ENCODE measurements at regions not wholly inside any gene's neighbourhood (a gene's known extent, or its start where the extent isn't known, plus 50 kb on each side); places are given as distances from the start of the nearest gene placed in this dataset.
"Not testable (repeated sequence)": the region's sequence is repeated elsewhere in the genome, so short reads cannot be mapped to it uniquely, and the experiment has no call there.

GRCh38 chr7:67620216-67620933, 623.7 kb downstream of the TYW1 start:
- H3K4me1 ChIP-seq (ENCODE audit: control insufficient read depth, insufficient read depth, low read length, poor library complexity, severe bottlenecking), result no peaks in the 10 kb centered on the region
- no peaks in the 10 kb centered on the region for H3K9me3 ChIP-seq (ENCODE audit: control insufficient read depth, low read length)
- DNase-seq, result no peak
- H3K4me3 ChIP-seq (ENCODE audit: insufficient read depth, low read depth, low read length, poor library complexity, severe bottlenecking), result no peak overlapping the region
- no peaks in the 10 kb centered on the region for H3K27me3 ChIP-seq (replicated peaks; ENCODE audit: control insufficient read depth, insufficient read depth, low read length, poor library complexity, severe bottlenecking)
- no peak overlapping the region for H3K27ac ChIP-seq (ENCODE audit: insufficient read depth, low read length, poor library complexity, severe bottlenecking)
- no peaks in the 10 kb centered on the region for H3K36me3 ChIP-seq (ENCODE audit: control insufficient read depth, insufficient read depth, low read length)

GRCh38 chr7:67621704-67622103, 625.1 kb downstream of the TYW1 start:
- H3K27ac ChIP-seq (ENCODE audit: insufficient read depth, low read length, poor library complexity, severe bottlenecking), result no peak overlapping the region

GRCh38 chr7:67625257-67625737, 628.7 kb downstream of the TYW1 start:
- no peaks in the 10 kb centered on the region for H3K9me3 ChIP-seq (ENCODE audit: control insufficient read depth, low read length)
- no peak for DNase-seq
- H3K4me3 ChIP-seq (ENCODE audit: insufficient read depth, low read depth, low read length, poor library complexity, severe bottlenecking), result no peak overlapping the region
- no peak overlapping the region for H3K27ac ChIP-seq (ENCODE audit: insufficient read depth, low read length, poor library complexity, severe bottlenecking)
- H3K27me3 ChIP-seq (replicated peaks; ENCODE audit: control insufficient read depth, insufficient read depth, low read length, poor library complexity, severe bottlenecking), result no peaks in the 10 kb centered on the region
- H3K4me1 ChIP-seq (ENCODE audit: control insufficient read depth, insufficient read depth, low read length, poor library complexity, severe bottlenecking), result no peaks in the 10 kb centered on the region
- no peaks in the 10 kb centered on the region for H3K36me3 ChIP-seq (ENCODE audit: control insufficient read depth, insufficient read depth, low read length)

More at GRCh38 chr7:67621704-67622103, 625.1 kb downstream of the TYW1 start:
- Histone ChIP-seq H3K27me3 (replicated peaks; ENCODE audit: control insufficient read depth, insufficient read depth, low read length, poor library complexity, severe bottlenecking) (no peaks in the 10 kb centered on the region), H3K36me3 (ENCODE audit: control insufficient read depth, insufficient read depth, low read length) (no peaks in the 10 kb centered on the region), H3K9me3 (ENCODE audit: control insufficient read depth, low read length) (no peaks in the 10 kb centered on the region), H3K4me3 (ENCODE audit: insufficient read depth, low read depth, low read length, poor library complexity, severe bottlenecking) (no peak overlapping the region), H3K4me1 (ENCODE audit: control insufficient read depth, insufficient read depth, low read length, poor library complexity, severe bottlenecking) (no peaks in the 10 kb centered on the region)
- DNase-seq, result no peak

GRCh38 chr7:67631476-67631875, 634.8 kb downstream of the TYW1 start:
- Histone ChIP-seq H3K4me3 (ENCODE audit: insufficient read depth, low read depth, low read length, poor library complexity, severe bottlenecking) (no peak overlapping the region), H3K9me3 (ENCODE audit: control insufficient read depth, low read length) (no peaks in the 10 kb centered on the region)
- no peak for DNase-seq

GRCh38 chr7:67635271-67635670, 638.6 kb downstream of the TYW1 start:
- Histone ChIP-seq H3K4me1 (ENCODE audit: control insufficient read depth, insufficient read depth, low read length, poor library complexity, severe bottlenecking) (no peaks in the 10 kb centered on the region), H3K27me3 (replicated peaks; ENCODE audit: control insufficient read depth, insufficient read depth, low read length, poor library complexity, severe bottlenecking) (no peaks in the 10 kb centered on the region), H3K36me3 (ENCODE audit: control insufficient read depth, insufficient read depth, low read length) (no peaks in the 10 kb centered on the region), H3K4me3 (ENCODE audit: insufficient read depth, low read depth, low read length, poor library complexity, severe bottlenecking) (no peak overlapping the region), H3K27ac (ENCODE audit: insufficient read depth, low read length, poor library complexity, severe bottlenecking) (no peak overlapping the region), H3K9me3 (ENCODE audit: control insufficient read depth, low read length) (no peaks in the 10 kb centered on the region)
- no peak for DNase-seq

More at GRCh38 chr7:67631476-67631875, 634.8 kb downstream of the TYW1 start:
- H3K36me3 ChIP-seq (ENCODE audit: control insufficient read depth, insufficient read depth, low read length), result no peaks in the 10 kb centered on the region
- no peak overlapping the region for H3K27ac ChIP-seq (ENCODE audit: insufficient read depth, low read length, poor library complexity, severe bottlenecking)
- H3K27me3 ChIP-seq (replicated peaks; ENCODE audit: control insufficient read depth, insufficient read depth, low read length, poor library complexity, severe bottlenecking), result no peaks in the 10 kb centered on the region
- no peaks in the 10 kb centered on the region for H3K4me1 ChIP-seq (ENCODE audit: control insufficient read depth, insufficient read depth, low read length, poor library complexity, severe bottlenecking)

GRCh38 chr7:67636348-67637022, 639.9 kb downstream of the TYW1 start:
- no peaks in the 10 kb centered on the region for H3K36me3 ChIP-seq (ENCODE audit: control insufficient read depth, insufficient read depth, low read length)

GRCh38 chr7:67637023-67637358, 640.4 kb downstream of the TYW1 start:
- no peaks in the 10 kb centered on the region for H3K36me3 ChIP-seq (ENCODE audit: control insufficient read depth, insufficient read depth, low read length)
- no peak overlapping the region for H3K27ac ChIP-seq (ENCODE audit: insufficient read depth, low read length, poor library complexity, severe bottlenecking)
- no peak for DNase-seq
- H3K4me3 ChIP-seq (ENCODE audit: insufficient read depth, low read depth, low read length, poor library complexity, severe bottlenecking), result no peak overlapping the region
- H3K9me3 ChIP-seq (ENCODE audit: control insufficient read depth, low read length), result no peaks in the 10 kb centered on the region
- no peaks in the 10 kb centered on the region for H3K27me3 ChIP-seq (replicated peaks; ENCODE audit: control insufficient read depth, insufficient read depth, low read length, poor library complexity, severe bottlenecking)
- H3K4me1 ChIP-seq (ENCODE audit: control insufficient read depth, insufficient read depth, low read length, poor library complexity, severe bottlenecking), result no peaks in the 10 kb centered on the region

More at GRCh38 chr7:67636348-67637022, 639.9 kb downstream of the TYW1 start:
- no peaks in the 10 kb centered on the region for H3K27me3 ChIP-seq (replicated peaks; ENCODE audit: control insufficient read depth, insufficient read depth, low read length, poor library complexity, severe bottlenecking)
- no peak overlapping the region for H3K27ac ChIP-seq (ENCODE audit: insufficient read depth, low read length, poor library complexity, severe bottlenecking)
- H3K4me3 ChIP-seq (ENCODE audit: insufficient read depth, low read depth, low read length, poor library complexity, severe bottlenecking), result no peak overlapping the region
- H3K9me3 ChIP-seq (ENCODE audit: control insufficient read depth, low read length), result no peaks in the 10 kb centered on the region
- no peak for DNase-seq
- H3K4me1 ChIP-seq (ENCODE audit: control insufficient read depth, insufficient read depth, low read length, poor library complexity, severe bottlenecking), result no peaks in the 10 kb centered on the region

- H3K9me3 ChIP-seq (ENCODE audit: control insufficient read depth, low read length); H3K27ac ChIP-seq (ENCODE audit: insufficient read depth, low read length, poor library complexity, severe bottlenecking); H3K4me1 ChIP-seq (ENCODE audit: control insufficient read depth, insufficient read depth, low read length, poor library complexity, severe bottlenecking); DNase-seq; H3K4me3 ChIP-seq (ENCODE audit: insufficient read depth, low read depth, low read length, poor library complexity, severe bottlenecking); H3K36me3 ChIP-seq (ENCODE audit: control insufficient read depth, insufficient read depth, low read length); H3K27me3 ChIP-seq (replicated peaks; ENCODE audit: control insufficient read depth, insufficient read depth, low read length, poor library complexity, severe bottlenecking): not testable (repeated sequence)
Measured at GRCh38 chr7:67642542-67642941, 645.9 kb downstream of the TYW1 start.

- no peak overlapping the region for H3K27ac ChIP-seq (ENCODE audit: insufficient read depth, low read length, poor library complexity, severe bottlenecking)
- DNase-seq, result no peak
- no peaks in the 10 kb centered on the region for H3K36me3 ChIP-seq (ENCODE audit: control insufficient read depth, insufficient read depth, low read length)
- H3K27me3 ChIP-seq (replicated peaks; ENCODE audit: control insufficient read depth, insufficient read depth, low read length, poor library complexity, severe bottlenecking), result no peaks in the 10 kb centered on the region
- H3K4me1 ChIP-seq (ENCODE audit: control insufficient read depth, insufficient read depth, low read length, poor library complexity, severe bottlenecking), result no peaks in the 10 kb centered on the region
- H3K9me3 ChIP-seq (ENCODE audit: control insufficient read depth, low read length), result no peaks in the 10 kb centered on the region
- H3K4me3 ChIP-seq (ENCODE audit: insufficient read depth, low read depth, low read length, poor library complexity, severe bottlenecking), result no peak overlapping the region
Measured at GRCh38 chr7:67644151-67644550, 647.5 kb downstream of the TYW1 start.

- Histone ChIP-seq H3K27me3 (replicated peaks; ENCODE audit: control insufficient read depth, insufficient read depth, low read length, poor library complexity, severe bottlenecking) (no peaks in the 10 kb centered on the region), H3K4me1 (ENCODE audit: control insufficient read depth, insufficient read depth, low read length, poor library complexity, severe bottlenecking) (no peaks in the 10 kb centered on the region), H3K36me3 (ENCODE audit: control insufficient read depth, insufficient read depth, low read length) (no peaks in the 10 kb centered on the region), H3K9me3 (ENCODE audit: control insufficient read depth, low read length) (no peaks in the 10 kb centered on the region), H3K4me3 (ENCODE audit: insufficient read depth, low read depth, low read length, poor library complexity, severe bottlenecking) (no peak overlapping the region), H3K27ac (ENCODE audit: insufficient read depth, low read length, poor library complexity, severe bottlenecking) (no peak overlapping the region)
- DNase-seq, result no peak
Measured at GRCh38 chr7:67652937-67653336, 656.3 kb downstream of the TYW1 start.
